ENCODE measurements at regions not wholly inside any gene's neighbourhood (a gene's known extent, or its start where the extent isn't known, plus 50 kb on each side); places are given as distances from the start of the nearest gene placed in this dataset.

GRCh38 chr12:42704340-42704739, 114.8 kb upstream of the PRICKLE1 start:
- H3K9me3 ChIP-seq (ENCODE audit: control insufficient read depth, insufficient read depth, low read depth, low read length), result no peaks in the 10 kb centered on the region
- H3K4me3 ChIP-seq (replicated peaks in 1 of 4; ENCODE audit: control extremely low read depth in 1 of 4, insufficient read depth in 1 of 4, low read depth in 3 of 4, low read length in 4 of 4), result no peak overlapping the region
- H3K4me1 ChIP-seq (ENCODE audit: control insufficient read depth, extremely low read depth, insufficient read depth, low read length), result no peaks in the 10 kb centered on the region
- H3K36me3 ChIP-seq (ENCODE audit: control insufficient read depth, insufficient read depth, low read length), result no peaks in the 10 kb centered on the region
- DNase-seq (ENCODE audit: low read depth in 2 of 2), result peak in 1 of 2 donors; percentile 52
- H3K27me3 ChIP-seq (ENCODE audit: control insufficient read depth, insufficient read depth, low read length), result no peaks in the 10 kb centered on the region
- H4K20me1 ChIP-seq (ENCODE audit: control insufficient read depth, extremely low read depth, insufficient read depth, low read length), result no peaks in the 10 kb centered on the region
- H2AFZ ChIP-seq (ENCODE audit: low read length), result no peak overlapping the region
- no peak for TF ChIP-seq EZH2 (IDR thresholded peaks at IDR 0.05; ENCODE audit: low read length, missing control alignments)
- TF ChIP-seq CTCF (conservative IDR thresholded peaks at IDR 0.05 in 1 of 2, IDR thresholded peaks at IDR 0.05 in 1 of 2; ENCODE audit: low read depth in 1 of 2, low read length in 2 of 2), result no peak
- no peak overlapping the region for H3K27ac ChIP-seq (ENCODE audit: insufficient read depth, low read length)
- no peak overlapping the region for H3K4me2 ChIP-seq (ENCODE audit: extremely low read depth, insufficient read depth, low read length)
- no peaks in the 10 kb centered on the region for H3K79me2 ChIP-seq (ENCODE audit: control insufficient read depth, insufficient read depth, low read length)
- H3K9ac ChIP-seq (ENCODE audit: insufficient read depth, low read length), result no peak overlapping the region

- H3K4me1 ChIP-seq (ENCODE audit: control insufficient read depth, extremely low read depth, insufficient read depth, low read length), result no peaks in the 10 kb centered on the region
- H3K27me3 ChIP-seq (ENCODE audit: control insufficient read depth, insufficient read depth, low read length), result no peaks in the 10 kb centered on the region
- no peak for DNase-seq (ENCODE audit: low read depth in 2 of 2)
- no peaks in the 10 kb centered on the region for H4K20me1 ChIP-seq (ENCODE audit: control insufficient read depth, extremely low read depth, insufficient read depth, low read length)
- H3K36me3 ChIP-seq (ENCODE audit: control insufficient read depth, insufficient read depth, low read length), result no peaks in the 10 kb centered on the region
- H2AFZ ChIP-seq (ENCODE audit: low read length), result no peak overlapping the region
- no peak overlapping the region for H3K9ac ChIP-seq (ENCODE audit: insufficient read depth, low read length)
- no peak for TF ChIP-seq CTCF (conservative IDR thresholded peaks at IDR 0.05 in 1 of 2, IDR thresholded peaks at IDR 0.05 in 1 of 2; ENCODE audit: low read depth in 1 of 2, low read length in 2 of 2)
- TF ChIP-seq EZH2 (IDR thresholded peaks at IDR 0.05; ENCODE audit: low read length, missing control alignments), result no peak
- H3K4me2 ChIP-seq (ENCODE audit: extremely low read depth, insufficient read depth, low read length), result no peak overlapping the region
- H3K27ac ChIP-seq (ENCODE audit: insufficient read depth, low read length), result no peak overlapping the region
- H3K79me2 ChIP-seq (ENCODE audit: control insufficient read depth, insufficient read depth, low read length), result no peaks in the 10 kb centered on the region
- no peaks in the 10 kb centered on the region for H3K9me3 ChIP-seq (ENCODE audit: control insufficient read depth, insufficient read depth, low read depth, low read length)
- H3K4me3 ChIP-seq (replicated peaks in 1 of 4; ENCODE audit: control extremely low read depth in 1 of 4, insufficient read depth in 1 of 4, low read depth in 3 of 4, low read length in 4 of 4), result no peak overlapping the region
Observed at GRCh38 chr12:42701084-42701483, 111.5 kb upstream of the PRICKLE1 start.

DNA sequence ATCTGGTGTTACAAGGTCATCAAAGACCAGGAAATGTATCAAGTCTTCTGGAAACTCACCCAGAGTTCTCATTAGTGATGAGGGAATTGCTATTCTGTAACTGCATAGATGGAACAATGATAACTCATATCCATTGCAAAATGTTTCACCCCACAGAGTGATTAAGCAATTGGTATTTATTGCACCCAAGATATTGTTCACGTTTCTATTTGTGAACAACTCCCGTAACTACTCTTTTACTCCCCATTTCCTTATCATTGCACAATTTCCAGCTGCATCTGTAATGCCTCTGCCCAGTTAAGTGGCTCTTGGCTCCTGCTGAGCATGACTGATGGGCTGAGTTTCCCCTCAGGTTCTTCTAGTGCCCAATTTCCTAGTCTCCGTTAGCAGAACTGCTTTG, 108.7 kb upstream of the PRICKLE1 start:
- H3K4me3 ChIP-seq (replicated peaks in 1 of 4; ENCODE audit: control extremely low read depth in 1 of 4, insufficient read depth in 1 of 4, low read depth in 3 of 4, low read length in 4 of 4), result no peak overlapping the region
- H3K4me1 ChIP-seq (ENCODE audit: control insufficient read depth, extremely low read depth, insufficient read depth, low read length), result no peaks in the 10 kb centered on the region
- H3K79me2 ChIP-seq (ENCODE audit: control insufficient read depth, insufficient read depth, low read length), result no peaks in the 10 kb centered on the region
- no peak for TF ChIP-seq EZH2 (IDR thresholded peaks at IDR 0.05; ENCODE audit: low read length, missing control alignments)
- no peak for TF ChIP-seq CTCF (conservative IDR thresholded peaks at IDR 0.05 in 1 of 2, IDR thresholded peaks at IDR 0.05 in 1 of 2; ENCODE audit: low read depth in 1 of 2, low read length in 2 of 2)
- no peak overlapping the region for H3K27ac ChIP-seq (ENCODE audit: insufficient read depth, low read length)
- no peak overlapping the region for H2AFZ ChIP-seq (ENCODE audit: low read length)
- H3K9ac ChIP-seq (ENCODE audit: insufficient read depth, low read length), result no peak overlapping the region
- H3K36me3 ChIP-seq (ENCODE audit: control insufficient read depth, insufficient read depth, low read length), result no peaks in the 10 kb centered on the region
- no peaks in the 10 kb centered on the region for H4K20me1 ChIP-seq (ENCODE audit: control insufficient read depth, extremely low read depth, insufficient read depth, low read length)
- H3K9me3 ChIP-seq (ENCODE audit: control insufficient read depth, insufficient read depth, low read depth, low read length), result no peaks in the 10 kb centered on the region
- no peak overlapping the region for H3K4me2 ChIP-seq (ENCODE audit: extremely low read depth, insufficient read depth, low read length)
- H3K27me3 ChIP-seq (ENCODE audit: control insufficient read depth, insufficient read depth, low read length), result no peaks in the 10 kb centered on the region
- peak; percentile 63 to 82 for DNase-seq (ENCODE audit: low read depth in 2 of 2)

Measured in fibroblast of lung (primary cell).